HAP-1 (cell line): ENCODE measurements at regions not wholly inside any gene's neighbourhood (a gene's known extent, or its start where the extent isn't known, plus 50 kb on each side); places are given as distances from the start of the nearest gene placed in this dataset.

Experiments
- DNase-seq, 2 experiments: peaks; one replicate each; pipeline ENCODE4 v3.0.0-alpha.2; 2016 to 2020; ENCODE audit warnings: low spot score in 2 of 2
- H3K27me3 ChIP-seq: fragments of 250-450 bp; sonication (Bioruptor Pico); 2 replicates; pipeline ENCODE4 v1.5.1; 2020; ENCODE audit warnings: low read depth, mild to moderate bottlenecking, moderate library complexity
- H3K36me3 ChIP-seq: fragments of 250-450 bp; sonication (Bioruptor Pico); replicated peaks from 2 replicates; pipeline ENCODE4 v1.5.1; 2020; ENCODE audit warnings: mild to moderate bottlenecking
- H3K4me1 ChIP-seq: fragments of 250-450 bp; sonication (Bioruptor Pico); 2 replicates; pipeline ENCODE4 v1.5.1; 2020; ENCODE audit warnings: mild to moderate bottlenecking
- H3K4me3 ChIP-seq: fragments of 250-450 bp; sonication (Bioruptor Pico); 2 replicates; pipeline ENCODE4 v1.5.1; 2020; ENCODE audit warnings: mild to moderate bottlenecking, moderate library complexity
- H3K9me3 ChIP-seq: fragments of 250-450 bp; sonication (Bioruptor Pico); 2 replicates; pipeline ENCODE4 v1.5.1; 2020; ENCODE audit warnings: mild to moderate bottlenecking, moderate library complexity
- in situ Hi-C: fragments of 300-500 bp; cut with MboI; formaldehyde crosslinking; loops from 3 replicates; pipeline ENCODE4 v1.14.3; 2020; ENCODE audit warnings: low sequenced_read_pairs, inconsistent platforms, mixed read lengths

DNA sequence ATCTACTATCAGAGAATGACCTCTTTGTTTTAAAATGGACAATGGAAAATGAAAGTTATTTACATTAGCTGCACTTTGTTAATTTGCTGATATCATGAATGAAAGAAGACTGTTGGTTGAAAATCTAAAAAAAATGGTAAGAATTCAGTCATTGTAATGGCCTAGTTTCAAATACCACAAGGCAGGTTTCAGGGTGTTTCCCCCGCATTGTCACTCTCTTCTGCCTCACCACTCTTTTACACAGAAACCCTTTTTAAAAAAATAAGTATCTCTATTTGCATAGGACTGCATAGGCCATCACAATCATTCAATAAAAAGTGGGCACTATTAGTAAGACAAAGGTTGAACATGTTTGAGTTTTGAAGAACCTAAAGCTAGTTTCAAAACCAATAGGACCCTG lies 737.1 kb downstream of the INHBA start:
- DNase-seq = no peak
- Histone ChIP-seq H3K27me3 (no peaks in the 10 kb centered on the region), H3K9me3 (no peaks in the 10 kb centered on the region), H3K4me3 (no peak overlapping the region), H3K4me1 (no peaks in the 10 kb centered on the region), H3K36me3 (no peaks in the 10 kb centered on the region)
- in situ Hi-C loops = no loop called here

DNA sequence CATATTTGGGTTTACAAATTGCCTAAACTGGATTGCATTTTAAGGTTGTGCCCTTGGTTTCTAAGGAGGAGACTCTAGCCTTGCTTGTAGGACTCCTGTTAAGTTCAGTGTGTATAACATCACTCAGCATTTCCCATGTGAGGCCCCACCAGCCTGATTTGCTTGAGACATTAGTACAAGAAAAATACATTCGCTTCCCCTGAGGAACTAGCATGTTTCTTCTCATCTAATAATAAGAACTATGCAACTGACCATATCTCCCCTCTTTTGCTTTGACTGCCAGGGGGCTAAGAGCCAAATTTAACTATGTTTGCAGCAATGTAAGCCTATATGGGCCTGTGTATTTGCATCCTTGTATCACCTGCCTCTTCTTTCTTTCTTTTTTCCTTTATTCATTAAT lies 737.9 kb downstream of the INHBA start:
- no peak for DNase-seq
- H3K4me1 ChIP-seq = no peaks in the 10 kb centered on the region
- H3K4me3 ChIP-seq = no peak overlapping the region
- no peaks in the 10 kb centered on the region for H3K36me3 ChIP-seq
- no peaks in the 10 kb centered on the region for H3K9me3 ChIP-seq
- in situ Hi-C loops = no loop called here
- no peaks in the 10 kb centered on the region for H3K27me3 ChIP-seq

- Histone ChIP-seq H3K4me1 (no peaks in the 10 kb centered on the region), H3K36me3 (no peaks in the 10 kb centered on the region), H3K27me3 (no peaks in the 10 kb centered on the region), H3K9me3 (no peaks in the 10 kb centered on the region), H3K4me3 (no peak overlapping the region)
- in situ Hi-C loops = no loop called here
- DNase-seq = no peak
Observed at GRCh38 chr7:40964610-40965009, 738.3 kb downstream of the INHBA start.

GRCh38 chr7:40959955-40960354 lies 742.9 kb downstream of the INHBA start:
- Histone ChIP-seq H3K36me3 (no peaks in the 10 kb centered on the region), H3K4me1 (no peaks in the 10 kb centered on the region), H3K9me3 (no peaks in the 10 kb centered on the region), H3K27me3 (no peaks in the 10 kb centered on the region), H3K4me3 (no peak overlapping the region)
- DNase-seq = no peak
- in situ Hi-C loops = no loop called here

DNA sequence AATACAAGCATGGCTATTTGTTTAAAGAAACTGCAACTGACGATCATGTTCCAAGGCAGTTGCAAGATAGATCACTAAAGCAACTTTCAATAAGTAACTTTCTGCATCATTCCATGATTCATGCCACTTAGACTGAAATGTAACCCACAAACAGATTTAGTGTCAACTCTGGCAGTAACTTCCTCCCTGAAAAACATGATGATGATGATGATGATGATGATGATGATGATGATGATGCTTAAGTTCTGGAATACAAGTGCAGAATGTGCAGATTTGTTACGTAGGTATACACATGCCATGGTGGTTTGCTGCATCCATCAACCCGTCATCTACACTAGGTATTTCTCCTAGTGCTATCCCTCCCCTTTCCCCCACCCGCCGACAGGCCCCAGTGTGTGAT lies 754.7 kb downstream of the INHBA start:
- no peak for DNase-seq
- no peaks in the 10 kb centered on the region for H3K9me3 ChIP-seq
- H3K4me1 ChIP-seq = no peaks in the 10 kb centered on the region
- in situ Hi-C loops = no loop called here
- no peaks in the 10 kb centered on the region for H3K36me3 ChIP-seq
- no peaks in the 10 kb centered on the region for H3K27me3 ChIP-seq
- H3K4me3 ChIP-seq = no peak overlapping the region

- no peaks in the 10 kb centered on the region for H3K36me3 ChIP-seq
- H3K4me1 ChIP-seq = no peaks in the 10 kb centered on the region
- in situ Hi-C loops = no loop called here
- H3K9me3 ChIP-seq = no peaks in the 10 kb centered on the region
- no peak for DNase-seq
- no peaks in the 10 kb centered on the region for H3K27me3 ChIP-seq
- H3K4me3 ChIP-seq = no peak overlapping the region
Observed at GRCh38 chr7:40947566-40947965, 755.3 kb downstream of the INHBA start.

DNA sequence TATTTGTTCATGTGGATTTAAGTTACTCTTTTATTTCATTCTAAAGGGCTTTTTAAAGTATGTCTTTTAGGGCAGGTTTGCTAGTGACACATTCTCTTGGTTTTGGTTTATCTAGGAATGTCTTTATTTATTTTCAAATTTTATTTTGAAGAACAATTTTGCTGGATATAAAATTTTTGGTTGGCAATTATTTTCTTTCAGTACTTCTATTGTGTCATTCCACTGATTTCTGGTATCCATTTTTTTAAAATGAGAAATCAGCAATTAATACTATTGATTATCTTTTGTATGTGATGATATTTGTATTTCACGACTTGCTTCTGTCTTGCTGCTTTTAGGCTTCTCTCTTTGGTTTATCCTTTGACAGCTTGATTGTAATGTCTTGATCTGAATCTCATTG lies 756.3 kb downstream of the INHBA start:
- DNase-seq = no peak
- H3K9me3 ChIP-seq = no peaks in the 10 kb centered on the region
- H3K4me1 ChIP-seq = no peaks in the 10 kb centered on the region
- H3K27me3 ChIP-seq = no peaks in the 10 kb centered on the region
- no peaks in the 10 kb centered on the region for H3K36me3 ChIP-seq
- in situ Hi-C loops = no loop called here
- no peak overlapping the region for H3K4me3 ChIP-seq

- H3K27me3 ChIP-seq = no peaks in the 10 kb centered on the region
- H3K4me1 ChIP-seq = no peaks in the 10 kb centered on the region
- no peaks in the 10 kb centered on the region for H3K36me3 ChIP-seq
- H3K4me3 ChIP-seq = no peak overlapping the region
- no peak for DNase-seq
- in situ Hi-C loops = no loop called here
- no peaks in the 10 kb centered on the region for H3K9me3 ChIP-seq
Observed at GRCh38 chr7:40945788-40946187, 757.1 kb downstream of the INHBA start.

GRCh38 chr7:40944981-40945585 lies 757.8 kb downstream of the INHBA start:
- H3K36me3 ChIP-seq = no peaks in the 10 kb centered on the region
- in situ Hi-C loops = no loop called here
- H3K9me3 ChIP-seq = no peaks in the 10 kb centered on the region
- H3K27me3 ChIP-seq = no peaks in the 10 kb centered on the region
- H3K4me1 ChIP-seq = no peaks in the 10 kb centered on the region
- DNase-seq = no peak
- no peak overlapping the region for H3K4me3 ChIP-seq

GRCh38 chr7:40937879-40938278 lies 765.0 kb downstream of the INHBA start:
- in situ Hi-C loops = no loop called here
- no peak for DNase-seq
- Histone ChIP-seq H3K9me3 (no peaks in the 10 kb centered on the region), H3K4me3 (no peak overlapping the region), H3K4me1 (no peaks in the 10 kb centered on the region), H3K27me3 (no peaks in the 10 kb centered on the region), H3K36me3 (no peaks in the 10 kb centered on the region)

DNA sequence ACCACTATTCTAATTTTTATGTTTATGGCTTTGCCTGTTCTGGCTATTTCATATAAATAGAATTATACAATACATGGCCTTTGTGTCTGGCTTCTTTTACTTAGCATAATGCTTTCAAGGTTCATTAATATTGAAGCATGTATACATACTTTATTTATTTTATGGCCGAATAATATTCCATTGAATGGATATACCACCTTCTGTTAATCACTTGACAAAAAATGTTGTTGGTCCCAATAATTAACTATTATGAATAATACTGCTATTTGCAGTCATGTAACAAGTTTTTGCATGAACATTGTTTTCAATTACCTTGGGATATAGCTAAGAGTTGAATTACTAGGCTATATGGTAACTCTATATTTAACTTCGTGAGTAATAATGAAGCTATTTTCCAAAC lies 767.5 kb downstream of the INHBA start:
- in situ Hi-C loops = no loop called here
- Histone ChIP-seq H3K27me3 (no peaks in the 10 kb centered on the region), H3K4me1 (no peaks in the 10 kb centered on the region), H3K9me3 (no peaks in the 10 kb centered on the region), H3K36me3 (no peaks in the 10 kb centered on the region), H3K4me3 (no peak overlapping the region)
- no peak for DNase-seq

- no peak overlapping the region for H3K4me3 ChIP-seq
- DNase-seq = no peak
- in situ Hi-C loops = no loop called here
- H3K4me1 ChIP-seq = no peaks in the 10 kb centered on the region
- no peaks in the 10 kb centered on the region for H3K27me3 ChIP-seq
- no peaks in the 10 kb centered on the region for H3K9me3 ChIP-seq
- H3K36me3 ChIP-seq = no peaks in the 10 kb centered on the region
Observed at GRCh38 chr7:40923626-40924025, 779.3 kb downstream of the INHBA start.

DNA sequence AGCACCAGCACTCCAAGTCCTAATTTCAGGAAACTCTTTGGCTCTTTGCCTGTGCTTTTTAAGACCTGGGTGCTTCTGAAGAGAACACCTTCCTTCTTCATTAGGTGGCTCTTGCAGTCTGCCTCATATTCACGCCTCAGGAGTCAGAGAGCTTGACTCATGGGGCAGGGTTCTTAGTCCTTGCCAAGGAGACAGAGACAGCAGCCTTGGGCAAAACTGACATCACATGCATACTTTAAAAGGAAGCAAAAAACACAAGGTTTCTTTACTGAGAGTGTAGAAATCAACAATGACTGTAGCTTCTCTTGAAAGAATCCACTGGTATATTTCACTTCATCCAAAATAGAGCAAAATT lies 780.6 kb downstream of the INHBA start:
- H3K4me1 ChIP-seq = no peaks in the 10 kb centered on the region
- H3K27me3 ChIP-seq = no peaks in the 10 kb centered on the region
- no peaks in the 10 kb centered on the region for H3K36me3 ChIP-seq
- H3K4me3 ChIP-seq = no peak overlapping the region
- H3K9me3 ChIP-seq = no peaks in the 10 kb centered on the region
- DNase-seq = no peak
- in situ Hi-C loops = no loop called here

DNA sequence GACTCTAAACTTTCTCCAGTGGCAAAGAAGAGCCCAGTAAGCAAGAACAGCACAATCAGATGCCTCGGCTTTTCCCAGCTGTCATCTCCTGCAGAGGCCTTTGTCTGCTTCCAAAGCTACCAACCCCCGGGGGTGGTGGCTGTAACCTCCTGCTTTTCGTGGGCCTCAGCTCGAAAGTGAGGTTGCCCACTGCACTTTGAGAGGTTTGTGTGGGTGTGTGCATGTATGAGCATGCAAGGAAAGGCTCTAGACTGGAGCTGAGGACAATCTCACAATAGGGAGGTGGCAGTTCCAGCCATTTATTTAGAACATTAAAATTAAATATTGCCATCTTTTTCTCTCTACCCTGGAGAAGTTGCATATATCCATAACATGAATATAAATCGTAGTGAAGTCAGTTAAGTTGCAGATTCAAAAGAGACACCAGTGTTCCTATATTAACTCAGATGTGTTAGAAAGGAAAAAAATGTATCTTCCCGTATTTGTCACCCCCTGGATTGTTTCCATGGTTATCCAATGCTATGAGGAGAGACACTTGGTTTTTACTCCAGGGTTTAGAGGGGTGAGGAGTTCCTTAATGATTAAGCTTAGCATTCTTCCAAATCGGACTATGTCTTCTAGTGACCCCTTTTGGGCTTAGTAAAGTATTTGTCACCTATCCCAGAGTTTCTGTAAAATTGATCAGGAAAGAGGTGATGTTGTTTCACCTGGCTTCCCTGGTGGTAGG lies 781.1 kb downstream of the INHBA start:
- no peak overlapping the region for H3K4me3 ChIP-seq
- H3K27me3 ChIP-seq = no peaks in the 10 kb centered on the region
- in situ Hi-C loops = no loop called here

More for the DNA sequence above, 781.1 kb downstream of the INHBA start:
- no peaks in the 10 kb centered on the region for H3K36me3 ChIP-seq
- no peaks in the 10 kb centered on the region for H3K9me3 ChIP-seq
- no peak for DNase-seq
- no peaks in the 10 kb centered on the region for H3K4me1 ChIP-seq
